Left lung (tissue), 4 donors: ENCODE measurements at regions not wholly inside any gene's neighbourhood (a gene's known extent, or its start where the extent isn't known, plus 50 kb on each side); places are given as distances from the start of the nearest gene placed in this dataset.

Source experiments
- ATAC-seq: fragments of 200-7000 bp; cut with Tn5 transposase; one replicate; pipeline ENCODE4 v1.9.1; 2020; ENCODE audit warnings: moderate library complexity
- DNase-seq, 4 donors: peaks; one replicate each; pipeline ENCODE4 v3.0.0-alpha.2; 2013 to 2020
- H3K27ac ChIP-seq, 2 donors: fragments of 200-600 bp; sonication (generic) in 1 of 2; one replicate each; pipeline versions ENCODE4 v1.5.0 to v1.8.0; 2020 to 2021
- H3K27me3 ChIP-seq, 2 donors: fragments of 200-600 bp; sonication (generic) in 1 of 2; one replicate each; pipeline versions ENCODE4 v1.5.0 to v1.8.0; 2020 to 2021
- H3K36me3 ChIP-seq, 2 donors: fragments of 200-600 bp; sonication (generic) in 1 of 2; one replicate each; pipeline versions ENCODE4 v1.5.0 to v1.8.0; 2020 to 2021
- H3K4me1 ChIP-seq, 2 donors: fragments of 200-600 bp; one replicate each; pipeline ENCODE4 v1.8.0; 2021
- H3K4me3 ChIP-seq, 2 donors: fragments of 200-600 bp; sonication (generic) in 1 of 2; one replicate each; pipeline versions ENCODE4 v1.5.0 to v1.8.0; 2020 to 2021; ENCODE audit warnings: mild to moderate bottlenecking in 1 of 2
- H3K9me3 ChIP-seq, 2 donors: fragments of 200-600 bp; sonication (generic) in 1 of 2; one replicate each; pipeline versions ENCODE4 v1.5.0 to v1.8.0; 2020 to 2021
- CTCF ChIP-seq, 2 donors: fragments of 200-600 bp; sonication (generic) in 1 of 2; IDR thresholded peaks; one replicate each; pipeline versions ENCODE4 v1.5.0 to v1.8.0; 2021; ENCODE audit warnings: antibody characterized with exemption in 2 of 2
- intact Hi-C, 2 donors: fragments of 100-400 bp; cut with DNase I; formaldehyde crosslinking; loops; one replicate each; pipeline versions ENCODE4 v1.11.2 to v1.14.2; 2022
- donor health status: DM: no; HTN: yes; CAD: no.
- donor health status: DM: no; HTN: no; CAD: no.

DNA sequence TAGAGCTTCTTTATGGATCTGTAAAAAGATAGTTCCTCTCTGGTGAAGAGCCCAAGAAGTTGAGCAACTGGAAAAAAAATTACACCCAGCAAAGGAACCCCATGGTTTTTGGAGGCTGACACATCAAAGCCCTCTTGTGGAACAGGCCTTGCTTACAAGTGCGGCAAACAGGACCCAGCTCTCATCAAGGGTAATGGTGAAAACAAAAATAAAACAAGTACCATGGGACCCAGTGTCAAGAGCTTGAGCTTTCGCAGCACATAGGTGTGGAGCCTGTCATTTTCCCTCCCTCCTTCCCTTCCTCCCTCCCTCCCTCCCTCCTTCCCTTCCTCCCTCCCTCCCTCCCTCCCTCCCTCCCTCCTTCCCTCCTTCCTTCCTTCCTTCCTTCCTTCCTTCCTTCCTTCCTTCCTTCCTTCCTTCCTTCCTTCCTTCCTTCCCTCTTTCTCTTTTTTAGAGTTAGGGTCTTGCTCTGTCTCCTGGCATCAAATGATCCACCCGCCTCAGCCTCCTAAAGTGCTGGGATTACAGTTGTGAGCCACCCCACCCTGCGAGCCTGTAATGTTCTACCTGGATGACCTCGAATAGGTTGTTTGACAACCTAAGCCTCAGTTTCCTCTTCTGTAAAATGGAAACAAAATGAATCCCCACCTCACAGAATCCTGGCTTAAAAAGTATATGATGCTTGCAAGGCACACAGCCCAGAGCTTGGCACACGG lies 114.3 kb upstream of the RPH3A start:
- no peak for TF ChIP-seq CTCF (IDR thresholded peaks at IDR 0.05)
- Histone ChIP-seq H3K4me1 (no peaks in the 10 kb centered on the region), H3K27ac (no peak overlapping the region), H3K27me3 (peaks cover 0 to 9% of the 10 kb centered on the region in 2 donors), H3K4me3 (no peak overlapping the region), H3K36me3 (no peaks in the 10 kb centered on the region), H3K9me3 (no peaks in the 10 kb centered on the region)
- intact Hi-C loops = no loop called here
- no peak for ATAC-seq
- DNase-seq = no peak

GRCh38 chr12:112680993-112681392 lies 110.6 kb upstream of the RPH3A start:
- Histone ChIP-seq H3K4me1 (no peaks in the 10 kb centered on the region), H3K27ac (no peak overlapping the region), H3K4me3 (no peak overlapping the region), H3K9me3 (no peaks in the 10 kb centered on the region), H3K27me3 (peaks cover 0 to 13% of the 10 kb centered on the region in 2 donors), H3K36me3 (no peaks in the 10 kb centered on the region)
- ATAC-seq = no peak
- no peak for TF ChIP-seq CTCF (IDR thresholded peaks at IDR 0.05)
- DNase-seq = no peak
- intact Hi-C loops = no loop called here

GRCh38 chr12:112682586-112682985 lies 109.0 kb upstream of the RPH3A start:
- no peak for TF ChIP-seq CTCF (IDR thresholded peaks at IDR 0.05)
- intact Hi-C loops = no loop called here
- ATAC-seq = no peak

DNA sequence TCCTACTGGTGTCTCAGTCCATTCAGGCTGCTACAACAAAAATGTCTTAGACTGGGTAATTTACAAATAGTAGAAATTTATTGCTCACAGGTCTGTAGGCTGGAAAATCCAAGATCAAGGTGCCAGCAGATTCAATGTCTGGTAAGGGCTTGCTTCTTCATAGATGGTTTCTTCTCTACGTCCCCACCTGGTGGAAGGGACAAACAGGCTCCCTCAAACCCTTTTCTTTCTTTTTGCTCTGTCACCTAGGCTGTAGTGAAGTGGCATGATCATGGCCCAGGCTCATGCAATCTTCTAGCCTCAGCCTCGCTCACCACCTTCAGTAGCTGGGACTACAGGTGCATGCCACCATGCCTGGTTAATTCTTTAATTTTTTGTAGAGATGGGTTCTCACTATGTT lies 106.8 kb upstream of the RPH3A start:
- TF ChIP-seq CTCF (IDR thresholded peaks at IDR 0.05) = no peak
- no peaks in the 10 kb centered on the region for H3K36me3 ChIP-seq
- peaks cover 0 to 12% of the 10 kb centered on the region in 2 donors for H3K27me3 ChIP-seq
- no peaks in the 10 kb centered on the region for H3K9me3 ChIP-seq
- intact Hi-C loops = no loop called here
- no peak for ATAC-seq
- H3K4me3 ChIP-seq = no peak overlapping the region
- DNase-seq = no peak
- H3K4me1 ChIP-seq = no peaks in the 10 kb centered on the region
- no peak overlapping the region for H3K27ac ChIP-seq

More at GRCh38 chr12:112682586-112682985, 109.0 kb upstream of the RPH3A start:
- no peak for DNase-seq
- Histone ChIP-seq H3K9me3 (no peaks in the 10 kb centered on the region), H3K36me3 (no peaks in the 10 kb centered on the region), H3K4me3 (no peak overlapping the region), H3K27ac (no peak overlapping the region), H3K27me3 (peaks cover 0 to 12% of the 10 kb centered on the region in 2 donors), H3K4me1 (no peaks in the 10 kb centered on the region)

- Histone ChIP-seq H3K4me3 (no peak overlapping the region), H3K27me3 (peaks cover 0 to 12% of the 10 kb centered on the region in 2 donors), H3K9me3 (no peaks in the 10 kb centered on the region), H3K4me1 (no peaks in the 10 kb centered on the region), H3K36me3 (no peaks in the 10 kb centered on the region), H3K27ac (no peak overlapping the region)
- no peak for TF ChIP-seq CTCF (IDR thresholded peaks at IDR 0.05)
- DNase-seq (no peak), ATAC-seq (no peak)
- intact Hi-C loops = no loop called here
These were observed 106.2 kb upstream of the RPH3A start for GRCh38 chr12:112685321-112685720.
